GM21737 (cell line): ENCODE measurements at regions not wholly inside any gene's neighbourhood (a gene's known extent, or its start where the extent isn't known, plus 50 kb on each side); places are given as distances from the start of the nearest gene placed in this dataset.

Experiments used
- ATAC-seq: cut with Tn5 transposase; IDR thresholded peaks from one replicate; pipeline ENCODE4 v1.9.1; 2021; ENCODE audit warnings: mild to moderate bottlenecking, moderate library complexity; ENCODE audit not compliant: unreplicated experiment

GRCh38 chr10:88107296-88108097, 244.1 kb downstream of the PTEN start:
- ATAC-seq, result peak; percentile 7

- peak; percentile 33 for ATAC-seq
Observed at GRCh38 chr10:88108115-88108610, 244.7 kb downstream of the PTEN start.

GRCh38 chr10:88110355-88110754, 246.9 kb downstream of the PTEN start:
- no peak for ATAC-seq

- ATAC-seq, result peak; percentile 16
Observed at GRCh38 chr10:88110822-88111221, 247.4 kb downstream of the PTEN start.

DNA sequence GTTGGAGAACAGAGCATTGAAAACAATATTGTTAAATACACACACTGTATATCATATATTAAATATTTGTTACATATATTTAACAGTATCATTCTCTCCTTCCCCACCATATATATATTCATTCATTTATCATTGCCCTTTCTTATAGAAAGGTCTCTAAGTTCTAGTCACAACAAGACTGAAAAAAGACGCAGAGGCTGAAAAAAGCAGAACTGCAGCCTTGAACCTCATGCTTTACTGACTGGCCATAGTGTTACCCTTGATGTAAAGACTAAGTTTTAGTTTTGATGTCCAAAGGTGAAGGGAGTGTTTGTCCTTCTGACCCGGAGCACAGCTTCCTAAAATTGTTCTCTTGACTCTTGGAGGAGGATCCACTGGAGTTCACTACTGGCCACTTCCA, 247.9 kb downstream of the PTEN start:
- peak; percentile 13 for ATAC-seq

DNA sequence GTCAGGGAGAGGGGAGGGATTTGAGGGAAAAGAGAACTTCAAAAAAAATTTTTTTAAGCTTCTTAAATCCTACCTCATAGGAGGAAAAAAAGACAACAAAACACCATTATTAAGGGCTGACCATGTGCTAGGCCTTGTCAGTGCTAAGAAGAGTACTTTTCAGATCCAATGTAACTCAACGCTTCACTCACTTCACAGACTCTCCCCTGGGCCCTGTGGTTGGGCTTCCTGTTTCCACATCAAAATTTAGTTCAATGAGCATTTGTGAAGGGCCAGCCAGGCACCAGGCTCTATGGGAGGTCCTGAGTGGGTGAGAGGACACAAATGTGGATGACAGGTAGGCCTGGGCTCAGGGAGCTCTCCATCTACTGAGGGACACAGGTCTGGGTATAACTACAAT, 249.8 kb downstream of the PTEN start:
- ATAC-seq, result no peak

DNA sequence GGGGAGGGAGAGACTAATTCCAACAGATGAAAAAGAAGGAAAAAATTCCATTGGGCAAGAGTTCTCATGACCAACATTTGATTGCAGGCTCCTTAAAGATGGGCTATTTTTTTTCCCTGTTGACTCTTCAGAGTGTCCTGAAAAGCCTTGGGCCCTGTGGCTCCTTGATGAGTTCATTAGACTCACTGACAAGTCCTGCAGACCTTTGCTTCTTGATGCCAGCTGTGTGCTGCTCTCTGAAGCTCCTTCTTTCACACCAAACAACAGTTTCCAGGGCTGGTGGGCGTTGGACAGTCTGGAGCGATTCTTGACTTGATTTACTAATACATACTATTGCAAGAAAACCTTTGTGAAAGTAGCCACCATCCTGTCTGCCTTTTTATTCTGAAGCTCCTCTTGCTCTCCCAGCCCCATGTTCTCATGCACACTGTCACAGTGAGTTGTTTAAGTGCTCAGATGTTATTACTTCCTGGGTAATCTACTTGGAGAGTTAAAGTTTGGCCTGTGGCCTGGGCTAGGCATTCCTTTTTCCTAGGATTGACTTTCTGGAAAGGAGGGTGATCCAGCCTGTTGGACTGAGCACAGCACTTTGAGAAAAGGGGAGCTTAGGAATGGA, 250.3 kb downstream of the PTEN start:
- no peak for ATAC-seq

- ATAC-seq, result no peak
Observed at GRCh38 chr10:88114368-88114767, 250.9 kb downstream of the PTEN start.

GRCh38 chr10:88115407-88115806, 252.0 kb downstream of the PTEN start:
- no peak for ATAC-seq

DNA sequence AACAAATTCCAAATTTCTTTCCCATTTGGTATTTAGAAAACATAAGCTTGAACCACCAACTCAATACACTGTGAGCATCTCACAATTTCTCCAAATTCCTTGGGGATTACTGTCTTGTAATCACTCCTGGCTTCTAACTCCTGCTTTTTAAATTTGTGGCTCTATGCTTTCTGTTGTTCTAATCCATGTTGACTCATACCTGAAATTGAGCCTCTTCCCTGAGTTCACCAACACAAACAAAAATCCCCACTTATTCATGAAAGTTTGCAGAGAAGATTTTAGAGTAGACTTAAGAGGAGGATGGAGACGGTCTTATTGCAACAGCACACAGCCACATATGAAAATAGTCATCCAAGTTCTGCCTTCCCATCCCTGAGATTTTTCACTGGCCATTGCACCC, 252.5 kb downstream of the PTEN start:
- no peak for ATAC-seq

DNA sequence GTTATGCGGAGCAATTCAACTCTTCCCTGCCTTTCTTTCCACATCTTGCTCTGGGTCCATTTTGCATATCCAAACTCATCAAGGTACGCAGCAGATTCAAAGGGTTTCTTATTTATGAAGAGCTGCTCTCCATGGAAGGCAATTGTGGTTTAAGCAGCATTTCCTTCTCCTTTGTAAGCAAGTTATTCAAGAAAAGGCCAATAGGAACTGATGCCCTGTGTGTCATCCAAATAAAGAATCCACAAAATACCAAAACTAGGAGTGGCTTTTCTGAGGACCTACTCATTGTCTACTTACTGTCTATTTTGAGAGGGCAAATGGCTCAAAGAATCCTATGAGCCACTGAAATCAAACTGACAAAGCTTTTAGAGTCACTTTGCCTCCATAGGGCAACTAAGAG, 253.1 kb downstream of the PTEN start:
- ATAC-seq, result no peak

- no peak for ATAC-seq
Observed at GRCh38 chr10:88116971-88117626, 253.7 kb downstream of the PTEN start.

- no peak for ATAC-seq
Observed at GRCh38 chr10:88117869-88118632, 254.6 kb downstream of the PTEN start.

DNA sequence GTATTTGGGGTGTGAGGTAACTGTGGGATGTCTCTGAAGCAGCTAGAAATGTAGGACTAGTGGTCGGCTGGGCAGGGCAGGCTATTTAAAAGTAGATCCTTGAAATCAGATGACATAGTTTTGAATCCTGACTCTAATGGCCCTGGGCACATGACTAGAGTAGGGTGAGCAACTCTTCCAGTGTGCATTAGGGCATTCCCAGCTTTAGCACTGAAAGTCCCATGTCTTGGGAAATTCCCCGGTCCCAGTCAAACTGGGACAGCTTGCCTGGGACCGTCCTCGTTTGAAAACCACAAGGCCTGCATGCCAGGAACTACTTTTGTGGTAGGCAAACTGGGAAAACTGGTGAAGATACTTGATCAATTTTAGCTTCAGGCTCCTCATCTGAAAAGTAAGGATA, 255.3 kb downstream of the PTEN start:
- no peak for ATAC-seq

- ATAC-seq, result no peak
Observed at GRCh38 chr10:88119160-88119559, 255.7 kb downstream of the PTEN start.

DNA sequence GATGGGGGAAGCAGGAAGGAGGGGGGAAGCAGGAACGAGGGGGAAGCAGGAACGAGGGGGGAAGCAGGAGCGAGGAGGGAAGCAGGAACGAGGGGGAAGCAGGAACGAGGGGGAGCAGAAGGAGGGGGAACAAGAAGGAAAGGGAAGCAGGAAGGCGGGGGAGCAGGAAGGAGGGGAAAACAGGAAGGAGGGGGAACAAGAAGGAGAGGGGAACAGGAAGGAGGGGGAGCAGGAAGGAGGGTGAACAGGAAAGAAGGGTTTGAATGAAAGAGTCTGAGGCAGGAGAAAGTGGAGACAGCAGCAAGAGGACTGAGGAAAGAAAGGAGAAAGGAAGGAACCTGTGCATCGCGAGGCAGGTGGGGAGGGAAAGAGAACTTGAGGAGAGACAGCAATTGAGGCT, 256.6 kb downstream of the PTEN start:
- ATAC-seq, result no peak

DNA sequence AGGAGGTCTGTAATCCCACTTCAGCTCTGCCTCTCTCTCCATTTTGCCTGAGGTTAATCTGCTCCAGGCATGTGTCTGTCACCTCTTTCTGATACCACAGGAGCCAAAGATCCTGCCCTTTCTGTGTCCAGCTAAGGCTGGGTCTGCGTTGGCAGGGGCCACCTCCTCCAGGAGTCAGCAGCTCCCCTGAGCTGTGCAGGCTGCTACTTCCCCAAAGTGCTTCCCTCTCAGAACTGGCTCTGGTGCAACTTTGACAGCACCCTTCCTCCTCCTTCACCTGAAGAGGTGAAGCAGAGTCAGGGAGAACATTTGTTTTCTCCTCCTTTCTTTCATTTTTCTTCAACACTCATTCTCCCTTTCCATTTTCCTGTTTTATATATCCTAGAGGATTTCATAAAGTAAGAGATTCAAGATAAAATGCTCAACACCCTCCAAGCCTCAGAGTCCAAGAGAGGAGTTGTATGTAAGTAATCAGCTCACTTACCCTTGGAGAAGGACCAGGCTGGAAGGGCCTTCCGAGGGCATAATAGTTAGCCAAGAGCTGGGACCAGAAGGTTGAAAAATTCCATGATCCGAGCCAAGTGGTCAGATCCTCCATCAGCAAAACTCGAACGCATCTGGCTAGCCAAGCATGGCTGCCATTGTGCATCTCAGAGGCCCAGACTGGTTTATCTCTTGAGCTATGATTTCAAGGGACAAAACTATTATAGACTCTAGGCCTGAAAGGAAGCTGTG, 257.3 kb downstream of the PTEN start:
- no peak for ATAC-seq

DNA sequence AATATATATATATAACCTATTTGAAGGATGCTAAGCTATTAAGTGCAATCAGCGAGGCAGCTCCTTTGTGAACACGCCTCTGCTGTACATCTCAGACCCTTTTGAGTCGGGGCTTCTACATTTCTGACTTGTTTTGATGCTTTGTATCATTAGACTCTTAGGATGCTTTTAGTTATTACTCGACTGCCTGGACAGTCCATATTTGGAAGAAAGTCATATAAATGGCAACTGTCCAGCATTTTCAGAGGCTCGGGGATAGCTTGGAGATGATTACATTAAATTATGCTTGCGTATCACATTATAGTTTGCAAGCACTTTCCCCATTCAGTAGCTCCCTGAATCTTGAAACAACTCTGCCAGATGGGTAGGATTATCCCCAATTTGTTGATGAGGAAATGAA, 257.9 kb downstream of the PTEN start:
- no peak for ATAC-seq

DNA sequence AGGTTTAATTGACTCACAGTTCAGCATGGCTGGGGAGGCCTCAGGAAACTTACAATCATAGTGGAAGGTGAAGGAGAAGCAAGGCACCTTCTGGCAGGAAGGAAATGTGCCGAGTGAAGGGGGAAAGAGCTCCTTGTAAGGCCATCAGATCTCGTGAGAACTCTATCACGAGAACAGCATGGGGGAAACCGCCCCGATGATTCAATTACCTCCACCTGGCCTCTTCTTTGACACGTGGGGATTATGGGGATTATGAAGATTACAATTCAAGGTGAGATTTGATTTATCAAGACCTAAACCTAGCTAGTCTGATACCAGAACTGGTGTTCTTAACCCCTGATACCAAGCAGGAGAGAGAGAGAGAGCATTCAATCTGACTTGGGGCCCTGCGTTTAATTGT, 258.7 kb downstream of the PTEN start:
- no peak for ATAC-seq

- ATAC-seq, result no peak
Observed at GRCh38 chr10:88122576-88122975, 259.2 kb downstream of the PTEN start.

DNA sequence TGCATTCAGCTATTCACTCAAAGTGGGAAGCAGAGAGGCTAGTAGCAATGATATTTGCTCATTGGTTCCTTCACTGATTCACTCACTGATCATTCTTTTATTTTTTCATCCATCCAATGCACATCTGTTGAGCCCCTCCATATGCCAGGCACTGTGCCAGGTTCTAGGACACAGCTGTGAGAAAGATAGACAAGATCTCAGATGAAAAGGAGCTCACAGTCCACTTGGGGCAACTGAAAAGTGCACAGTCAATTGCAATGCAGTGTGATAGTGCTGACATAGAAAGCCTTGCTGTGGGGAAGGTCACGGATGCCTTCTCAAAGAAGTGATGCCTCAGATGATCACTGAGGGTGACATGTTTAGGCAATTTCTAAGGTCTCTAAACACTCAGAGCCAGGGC, 262.3 kb downstream of the PTEN start:
- ATAC-seq, result no peak
